K562 (cell line): ENCODE measurements at regions not wholly inside any gene's neighbourhood (a gene's known extent, or its start where the extent isn't known, plus 50 kb on each side); places are given as distances from the start of the nearest gene placed in this dataset.

Experiments used
- ATAC-seq: fragments of 200-7000 bp; cut with Tn5 transposase; 3 replicates; pipeline ENCODE4 v1.9.1; 2020; ENCODE audit warnings: moderate library complexity
- BruUV-seq: library from RNA; stranded (reverse); fragments of 400-500 nt; replicated peaks from 2 replicates; lab custom pipeline; 2021; lab: Mats Ljungman, UMichigan
- CTCF ChIA-PET: fragments of 300-600 bp; formaldehyde crosslinking; extraction: SDS; loops from one replicate; lab custom pipeline; 2021; ENCODE audit warnings: low intra/inter-chr PET ratio; lab: Yijun Ruan, JAX
- POLR2A ChIA-PET: fragments of 300-600, 350-650 bp; sonication (Branson Sonifier 250); formaldehyde crosslinking; extraction: SDS; loops from one replicate; lab custom pipeline; 2021; ENCODE audit warnings: antibody characterized with exemption, inconsistent platforms; lab: Yijun Ruan, JAX
- DNase-seq, 4 experiments: peaks; one replicate each; pipeline versions ENCODE4 v3.0.0 to v3.0.0-alpha.2; 2011 to 2018; ENCODE audit warnings: low spot score in 3 of 4, mixed read lengths in 3 of 4; ENCODE audit errors: extremely low read depth in 1 of 4
- FAIRE-seq: peaks from 2 replicates; lab custom pipeline; 2011; peaks lifted over from hg19 to GRCh38; lab: Jason Lieb, UNC
- H2AFZ ChIP-seq: 2 replicates; pipeline ENCODE4 v1.6.0; 2011; ENCODE audit warnings: low read depth, low read length, control low read depth, inconsistent platforms
- H3K27ac ChIP-seq: fragments of 200-600 bp; 3 replicates; pipeline ENCODE4 v1.8.0; 2011; ENCODE audit warnings: low read depth, mild to moderate bottlenecking, control low read depth, inconsistent platforms, low read length, moderate library complexity, mixed read lengths; ENCODE audit errors: extremely low read depth
- H3K27me3 ChIP-seq, 2 experiments: fragments of 300-600 bp in 1 of 2; 2 replicates in 1 of 2; 3 replicates in 1 of 2; pipeline versions ENCODE4 v1.6.0 to v1.8.0; 2011; ENCODE audit warnings: inconsistent platforms in 2 of 2, low read length in 2 of 2, mild to moderate bottlenecking in 1 of 2, mixed read lengths in 1 of 2, moderate library complexity in 1 of 2; ENCODE audit not compliant: control insufficient read depth in 2 of 2, insufficient read depth in 2 of 2
- H3K36me3 ChIP-seq: fragments of 300-600 bp; 3 replicates; pipeline ENCODE4 v1.8.0; 2011; ENCODE audit warnings: mild to moderate bottlenecking, low read length, inconsistent platforms; ENCODE audit not compliant: control insufficient read depth, insufficient read depth
- H3K4me1 ChIP-seq, 2 experiments: fragments of 200-600 bp in 1 of 2; replicated peaks in 1 of 2; 2 replicates in 1 of 2; 3 replicates in 1 of 2; pipeline versions ENCODE4 v1.5.1 to v1.8.0; 2011; ENCODE audit warnings: inconsistent platforms in 2 of 2, low read length in 2 of 2, mild to moderate bottlenecking in 1 of 2, mixed read lengths in 1 of 2, moderate library complexity in 1 of 2; ENCODE audit not compliant: control insufficient read depth in 2 of 2, insufficient read depth in 2 of 2
- H3K4me2 ChIP-seq: 2 replicates; pipeline ENCODE4 v1.6.1; 2011; ENCODE audit warnings: low read length, control low read depth, inconsistent platforms, mixed read lengths; ENCODE audit not compliant: insufficient read depth
- H3K4me3 ChIP-seq: fragments of 200-600 bp; sonication (generic), shearing (Covaris generic); 2 replicates; pipeline ENCODE4 v1.5.1; 2016; ENCODE audit warnings: control low read depth, inconsistent platforms
- H3K79me2 ChIP-seq: fragments of 200-600 bp; 3 replicates; pipeline ENCODE4 v1.8.0; 2011; ENCODE audit warnings: low read length, inconsistent platforms; ENCODE audit not compliant: control insufficient read depth, insufficient read depth
- H3K9ac ChIP-seq, 2 experiments: 2 replicates each; pipeline versions ENCODE4 v1.6.0 to v1.6.1; 2011; ENCODE audit warnings: low read depth in 2 of 2, low read length in 2 of 2, control low read depth in 1 of 2, inconsistent platforms in 1 of 2, mild to moderate bottlenecking in 1 of 2, mixed read lengths in 1 of 2; ENCODE audit not compliant: insufficient read depth in 1 of 2
- H3K9me1 ChIP-seq: one replicate; pipeline ENCODE4 v1.6.0; 2011; ENCODE audit warnings: inconsistent platforms, mild to moderate bottlenecking, low read length, moderate library complexity; ENCODE audit not compliant: control insufficient read depth, insufficient read depth
- H3K9me3 ChIP-seq: replicated peaks from 2 replicates; pipeline ENCODE4 v1.5.1; 2011; ENCODE audit warnings: low read depth, low read length, inconsistent platforms; ENCODE audit not compliant: control insufficient read depth, insufficient read depth
- H4K20me1 ChIP-seq: replicated peaks from 2 replicates; pipeline ENCODE4 v1.6.1; 2011; ENCODE audit warnings: low read length, inconsistent platforms, mixed read lengths; ENCODE audit not compliant: control insufficient read depth, insufficient read depth
- GMEB1 ChIP-seq: fragments of 250-450 bp; sonication (Bioruptor Pico); IDR thresholded peaks from 2 replicates; pipeline ENCODE4 v1.4.0; 2020; ENCODE audit warnings: mild to moderate bottlenecking
- KAT8 ChIP-seq: fragments of 450-650 bp; IDR thresholded peaks from 2 replicates; pipeline ENCODE4 v1.6.1; 2016; ENCODE audit warnings: low read depth, mild to moderate bottlenecking
- ZNF239 ChIP-seq: fragments of 250-450 bp; sonication (Bioruptor Pico); IDR thresholded peaks from 2 replicates; pipeline ENCODE4 v1.4.0; 2020; ENCODE audit warnings: mild to moderate bottlenecking
- ZNF444 ChIP-seq: fragments of 250-450 bp; sonication (Bioruptor Pico); IDR thresholded peaks from 2 replicates; pipeline ENCODE4 v1.4.0; 2020; ENCODE audit warnings: mild to moderate bottlenecking, moderate library complexity
- whole genome bisulfite sequencing: fragments of 100-300 bp; shearing (Covaris generic); methylation state at CpG from one replicate; pipeline ENCODE4 v1.1.6; 2016; ENCODE audit warnings: low coverage, mixed read lengths; ENCODE audit not compliant: insufficient coverage; ENCODE audit errors: missing lambda C conversion rate; 5-methylcytosine and 5-hydroxymethylcytosine counted together
- in situ Hi-C: fragments of 300-500 bp; cut with MboI; formaldehyde crosslinking; loops from 4 replicates; pipeline ENCODE4 v1.15.0; 2018; ENCODE audit warnings: inconsistent platforms, mixed read lengths
- intact Hi-C: fragments of 100-400 bp; cut with micrococcal nuclease; formaldehyde crosslinking; loops from 2 replicates; pipeline ENCODE4 v1.14.2; 2022
- TF ChIP-seq, protein P1 (sequence below), 2 experiments: IDR thresholded peaks; 2 replicates each; pipeline ENCODE4 v1.6.1; 2012; ENCODE audit warnings: improper control_type of control experiment in 2 of 2, low read depth in 2 of 2, low read length in 2 of 2, borderline replicate concordance in 1 of 2
- TF ChIP-seq, protein P2 (sequence below): fragments of 450-650 bp; IDR thresholded peaks from one replicate; pipeline ENCODE4 v1.6.1; 2018; ENCODE audit warnings: mild to moderate bottlenecking, moderate library complexity; ENCODE audit not compliant: partially characterized antibody
- TF ChIP-seq, protein P3 (sequence below): fragments of 250-450 bp; sonication (Bioruptor Pico); IDR thresholded peaks from 2 replicates; pipeline ENCODE4 v1.9.0; 2021; ENCODE audit warnings: mild to moderate bottlenecking

DNA sequence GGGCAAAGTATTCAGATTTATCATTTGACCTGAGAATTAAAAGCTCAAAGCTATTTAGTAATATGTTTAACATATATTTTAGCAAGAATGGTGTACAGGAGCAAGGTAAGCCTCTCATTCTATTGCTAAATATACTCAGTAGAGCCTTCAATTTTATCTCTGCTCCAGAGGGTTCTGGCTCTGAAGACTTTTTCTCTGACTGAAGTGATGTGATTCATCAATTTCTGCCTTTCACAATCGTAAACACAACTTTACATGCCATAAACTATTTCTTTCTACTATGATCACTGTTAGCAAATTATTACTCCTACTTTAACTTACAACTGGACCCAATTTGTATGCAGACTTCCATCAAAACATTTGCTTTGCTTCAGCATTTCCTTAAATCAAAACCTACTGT, 315.0 kb upstream of the NDST4 start:
- intact Hi-C loops: no loop called here
- BruUV-seq: no TSS peak

More for the DNA sequence above, 315.0 kb upstream of the NDST4 start:
- Histone ChIP-seq H3K9me3 (no peaks in the 10 kb centered on the region), H3K9me1 (no peaks in the 10 kb centered on the region), H3K4me1 (no peaks in the 10 kb centered on the region), H3K79me2 (no peaks in the 10 kb centered on the region), H3K36me3 (no peaks in the 10 kb centered on the region), H3K27me3 (no peaks in the 10 kb centered on the region), H3K9ac (no peak overlapping the region), H2AFZ (no peak overlapping the region), H3K27ac (no peak overlapping the region), H3K4me2 (no peak overlapping the region), H4K20me1 (no peaks in the 10 kb centered on the region), H3K4me3 (no peak overlapping the region)
- FAIRE-seq: no peak
- ChIA-PET POLR2A (no interaction called here), CTCF (no interaction called here)
- no peak for DNase-seq
- in situ Hi-C loops: no loop called here
- no peak for ATAC-seq
- TF ChIP-seq, protein P1, sequence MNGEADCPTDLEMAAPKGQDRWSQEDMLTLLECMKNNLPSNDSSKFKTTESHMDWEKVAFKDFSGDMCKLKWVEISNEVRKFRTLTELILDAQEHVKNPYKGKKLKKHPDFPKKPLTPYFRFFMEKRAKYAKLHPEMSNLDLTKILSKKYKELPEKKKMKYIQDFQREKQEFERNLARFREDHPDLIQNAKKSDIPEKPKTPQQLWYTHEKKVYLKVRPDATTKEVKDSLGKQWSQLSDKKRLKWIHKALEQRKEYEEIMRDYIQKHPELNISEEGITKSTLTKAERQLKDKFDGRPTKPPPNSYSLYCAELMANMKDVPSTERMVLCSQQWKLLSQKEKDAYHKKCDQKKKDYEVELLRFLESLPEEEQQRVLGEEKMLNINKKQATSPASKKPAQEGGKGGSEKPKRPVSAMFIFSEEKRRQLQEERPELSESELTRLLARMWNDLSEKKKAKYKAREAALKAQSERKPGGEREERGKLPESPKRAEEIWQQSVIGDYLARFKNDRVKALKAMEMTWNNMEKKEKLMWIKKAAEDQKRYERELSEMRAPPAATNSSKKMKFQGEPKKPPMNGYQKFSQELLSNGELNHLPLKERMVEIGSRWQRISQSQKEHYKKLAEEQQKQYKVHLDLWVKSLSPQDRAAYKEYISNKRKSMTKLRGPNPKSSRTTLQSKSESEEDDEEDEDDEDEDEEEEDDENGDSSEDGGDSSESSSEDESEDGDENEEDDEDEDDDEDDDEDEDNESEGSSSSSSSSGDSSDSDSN (IDR thresholded peaks at IDR 0.05; ENCODE audit: borderline replicate concordance in 1 of 2, low read depth in 2 of 2, low read length in 2 of 2): no peak
- TF ChIP-seq, protein P2, sequence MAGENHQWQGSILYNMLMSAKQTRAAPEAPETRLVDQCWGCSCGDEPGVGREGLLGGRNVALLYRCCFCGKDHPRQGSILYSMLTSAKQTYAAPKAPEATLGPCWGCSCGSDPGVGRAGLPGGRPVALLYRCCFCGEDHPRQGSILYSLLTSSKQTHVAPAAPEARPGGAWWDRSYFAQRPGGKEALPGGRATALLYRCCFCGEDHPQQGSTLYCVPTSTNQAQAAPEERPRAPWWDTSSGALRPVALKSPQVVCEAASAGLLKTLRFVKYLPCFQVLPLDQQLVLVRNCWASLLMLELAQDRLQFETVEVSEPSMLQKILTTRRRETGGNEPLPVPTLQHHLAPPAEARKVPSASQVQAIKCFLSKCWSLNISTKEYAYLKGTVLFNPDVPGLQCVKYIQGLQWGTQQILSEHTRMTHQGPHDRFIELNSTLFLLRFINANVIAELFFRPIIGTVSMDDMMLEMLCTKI: no peak
- TF ChIP-seq ZNF239 (no peak), ZNF444 (CRISPR knock-in tag) (no peak), KAT8 (no peak), GMEB1 (CRISPR knock-in tag) (no peak)
- TF ChIP-seq, protein P3, sequence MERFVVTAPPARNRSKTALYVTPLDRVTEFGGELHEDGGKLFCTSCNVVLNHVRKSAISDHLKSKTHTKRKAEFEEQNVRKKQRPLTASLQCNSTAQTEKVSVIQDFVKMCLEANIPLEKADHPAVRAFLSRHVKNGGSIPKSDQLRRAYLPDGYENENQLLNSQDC: no peak
- 0% methylated on average over 1 of the region's 1 CpG for WGBS
